Uterus (tissue), 3 donors: ENCODE measurements at regions not wholly inside any gene's neighbourhood (a gene's known extent, or its start where the extent isn't known, plus 50 kb on each side); places are given as distances from the start of the nearest gene placed in this dataset.

ENCODE experiments used
- DNase-seq, 2 donors: peaks; one replicate each; pipeline ENCODE4 v3.0.0-alpha.2; 2019 to 2020
- H3K27ac ChIP-seq, 2 donors: fragments of 200-600 bp; sonication (generic); 1 replicate in 1 of 2; 2 replicates in 1 of 2; pipeline ENCODE4 v1.5.1; 2016 to 2018
- H3K27me3 ChIP-seq, 2 donors: fragments of 200-600 bp; sonication (generic); one replicate each; pipeline ENCODE4 v1.5.1; 2018 to 2019; ENCODE audit warnings: control low read depth in 1 of 2
- H3K36me3 ChIP-seq, 2 donors: fragments of 200-600 bp; sonication (generic); one replicate each; pipeline ENCODE4 v1.5.1; 2019; ENCODE audit warnings: control low read depth in 1 of 2
- H3K4me1 ChIP-seq, 2 donors: fragments of 200-600 bp; sonication (generic); one replicate each; pipeline ENCODE4 v1.5.1; 2018 to 2019; ENCODE audit warnings: control low read depth in 1 of 2
- H3K4me3 ChIP-seq, 2 donors: fragments of 200-600 bp; sonication (generic); 1 replicate in 1 of 2; 2 replicates in 1 of 2; pipeline ENCODE4 v1.5.1; 2018 to 2019; ENCODE audit warnings: mild to moderate bottlenecking in 1 of 2
- H3K9me3 ChIP-seq, 2 donors: fragments of 200-600 bp; sonication (generic); one replicate each; pipeline ENCODE4 v1.5.1; 2019; ENCODE audit warnings: control low read depth in 1 of 2
- CTCF ChIP-seq, 4 experiments: fragments of 200-600 bp in 2 of 4; fragments of 450-650 bp in 2 of 4; sonication (generic) in 2 of 4; IDR thresholded peaks; one replicate each; pipeline ENCODE4 v1.5.1; 2016 to 2019; ENCODE audit warnings: antibody characterized with exemption in 4 of 4, mild to moderate bottlenecking in 2 of 4, moderate library complexity in 1 of 4
- POLR2A ChIP-seq, 2 donors: fragments of 450-650 bp; IDR thresholded peaks; one replicate each; pipeline ENCODE4 v1.6.1; 2016; ENCODE audit warnings: antibody characterized with exemption in 2 of 2, mild to moderate bottlenecking in 1 of 2, moderate library complexity in 1 of 2
- intact Hi-C: fragments of 100-400 bp; cut with DNase I; formaldehyde crosslinking; loops from one replicate; pipeline ENCODE4 v1.15.1; 2023; ENCODE audit warnings: low total_unique reads
- donor health status: DM: yes; HTN: yes; CAD: no.

GRCh38 chr4:149985981-149986380, 92.3 kb upstream of the DCLK2 start:
- no peak overlapping the region for H3K4me3 ChIP-seq
- H3K4me1 ChIP-seq, result no peaks in the 10 kb centered on the region
- TF ChIP-seq CTCF (IDR thresholded peaks at IDR 0.05), result no peak
- no peak for TF ChIP-seq POLR2A (IDR thresholded peaks at IDR 0.05)
- H3K27me3 ChIP-seq, result no peaks in the 10 kb centered on the region
- H3K27ac ChIP-seq, result no peak overlapping the region
- no peak for DNase-seq
- intact Hi-C loops, result loop anchor here (10.0 kb wide), 1 partner anchor 879 kb away; no protein-coding TSS in a partner anchor
- no peaks in the 10 kb centered on the region for H3K9me3 ChIP-seq
- H3K36me3 ChIP-seq, result no peaks in the 10 kb centered on the region

GRCh38 chr4:149986917-149987316, 91.3 kb upstream of the DCLK2 start:
- Histone ChIP-seq H3K27ac (no peak overlapping the region), H3K4me3 (no peak overlapping the region), H3K9me3 (no peaks in the 10 kb centered on the region), H3K4me1 (no peaks in the 10 kb centered on the region), H3K36me3 (no peaks in the 10 kb centered on the region), H3K27me3 (no peaks in the 10 kb centered on the region)
- intact Hi-C loops, result loop anchor here (10.0 kb wide), 1 partner anchor 878 kb away; no protein-coding TSS in a partner anchor
- TF ChIP-seq CTCF (IDR thresholded peaks at IDR 0.05) (no peak), POLR2A (IDR thresholded peaks at IDR 0.05) (no peak)
- no peak for DNase-seq

GRCh38 chr4:149987330-149988086, 90.7 kb upstream of the DCLK2 start:
- Histone ChIP-seq H3K36me3 (no peaks in the 10 kb centered on the region), H3K4me3 (no peak overlapping the region), H3K9me3 (no peaks in the 10 kb centered on the region), H3K27me3 (no peaks in the 10 kb centered on the region), H3K27ac (no peak overlapping the region), H3K4me1 (no peaks in the 10 kb centered on the region)
- intact Hi-C loops, result loop anchor here (10.0 kb wide), 1 partner anchor 877 kb away; no protein-coding TSS in a partner anchor
- TF ChIP-seq POLR2A (IDR thresholded peaks at IDR 0.05) (no peak), CTCF (IDR thresholded peaks at IDR 0.05) (no peak)
- no peak for DNase-seq

- TF ChIP-seq POLR2A (IDR thresholded peaks at IDR 0.05), result no peak
- no peak for TF ChIP-seq CTCF (IDR thresholded peaks at IDR 0.05)
- Histone ChIP-seq H3K27ac (no peak overlapping the region), H3K4me1 (no peaks in the 10 kb centered on the region), H3K36me3 (no peaks in the 10 kb centered on the region), H3K9me3 (no peaks in the 10 kb centered on the region), H3K4me3 (no peak overlapping the region), H3K27me3 (no peaks in the 10 kb centered on the region)
- no peak for DNase-seq
- intact Hi-C loops, result loop anchor here (10.0 kb wide), 1 partner anchor 877 kb away; no protein-coding TSS in a partner anchor
Measured at GRCh38 chr4:149988087-149988410, 90.2 kb upstream of the DCLK2 start.

GRCh38 chr4:149993030-149993429, 85.2 kb upstream of the DCLK2 start:
- H3K27me3 ChIP-seq, result no peaks in the 10 kb centered on the region
- H3K9me3 ChIP-seq, result no peaks in the 10 kb centered on the region
- H3K36me3 ChIP-seq, result no peaks in the 10 kb centered on the region
- TF ChIP-seq CTCF (IDR thresholded peaks at IDR 0.05) (no peak), POLR2A (IDR thresholded peaks at IDR 0.05) (no peak)
- DNase-seq, result no peak
- intact Hi-C loops, result no loop called here
- H3K4me3 ChIP-seq, result no peak overlapping the region
- no peaks in the 10 kb centered on the region for H3K4me1 ChIP-seq
- no peak overlapping the region for H3K27ac ChIP-seq
